ENCODE measurements at regions not wholly inside any gene's neighbourhood (a gene's known extent, or its start where the extent isn't known, plus 50 kb on each side); places are given as distances from the start of the nearest gene placed in this dataset.

GRCh38 chr15:81758818-81759284, 287.0 kb downstream of the MEX3B start:
- DNase-seq (ENCODE audit: insufficient read length, low spot score) (no peak), FAIRE-seq (no peak)
- no peak for TF ChIP-seq POLR2A (IDR thresholded peaks at IDR 0.05; ENCODE audit: low read depth, low read length)

- DNase-seq (ENCODE audit: insufficient read length, low spot score) = no peak
- TF ChIP-seq POLR2A (IDR thresholded peaks at IDR 0.05; ENCODE audit: low read depth, low read length) = no peak
- no peak for FAIRE-seq
These were observed 290.2 kb downstream of the MEX3B start for GRCh38 chr15:81755626-81756025.

GRCh38 chr15:81754078-81754477, 291.7 kb downstream of the MEX3B start:
- no peak for FAIRE-seq
- DNase-seq (ENCODE audit: insufficient read length, low spot score) = no peak
- TF ChIP-seq POLR2A (IDR thresholded peaks at IDR 0.05; ENCODE audit: low read depth, low read length) = no peak

- no peak for FAIRE-seq
These were observed 292.8 kb downstream of the MEX3B start for GRCh38 chr15:81752974-81753373.

GRCh38 chr15:81752546-81752942, 293.3 kb downstream of the MEX3B start:
- TF ChIP-seq POLR2A (IDR thresholded peaks at IDR 0.05; ENCODE audit: low read depth, low read length) = no peak
- no peak for FAIRE-seq
- DNase-seq (ENCODE audit: insufficient read length, low spot score) = no peak

More at GRCh38 chr15:81752974-81753373, 292.8 kb downstream of the MEX3B start:
- TF ChIP-seq POLR2A (IDR thresholded peaks at IDR 0.05; ENCODE audit: low read depth, low read length) = no peak
- no peak for DNase-seq (ENCODE audit: insufficient read length, low spot score)

GRCh38 chr15:81751816-81752545, 293.8 kb downstream of the MEX3B start:
- no peak for TF ChIP-seq POLR2A (IDR thresholded peaks at IDR 0.05; ENCODE audit: low read depth, low read length)
- no peak for FAIRE-seq
- no peak for DNase-seq (ENCODE audit: insufficient read length, low spot score)

GRCh38 chr15:81751256-81751655, 294.6 kb downstream of the MEX3B start:
- DNase-seq (ENCODE audit: insufficient read length, low spot score) (no peak), FAIRE-seq (no peak)
- TF ChIP-seq POLR2A (IDR thresholded peaks at IDR 0.05; ENCODE audit: low read depth, low read length) = no peak

- DNase-seq (ENCODE audit: insufficient read length, low spot score) = no peak
- FAIRE-seq = no peak
- no peak for TF ChIP-seq POLR2A (IDR thresholded peaks at IDR 0.05; ENCODE audit: low read depth, low read length)
These were observed 296.0 kb downstream of the MEX3B start for GRCh38 chr15:81749716-81750375.

- DNase-seq (ENCODE audit: insufficient read length, low spot score) (no peak), FAIRE-seq (no peak)
- no peak for TF ChIP-seq POLR2A (IDR thresholded peaks at IDR 0.05; ENCODE audit: low read depth, low read length)
These were observed 298.3 kb downstream of the MEX3B start for GRCh38 chr15:81747482-81747881.

- TF ChIP-seq POLR2A (IDR thresholded peaks at IDR 0.05; ENCODE audit: low read depth, low read length) = no peak
- DNase-seq (ENCODE audit: insufficient read length, low spot score) (no peak), FAIRE-seq (no peak)
These were observed 298.8 kb downstream of the MEX3B start for GRCh38 chr15:81747026-81747425.

- DNase-seq (ENCODE audit: insufficient read length, low spot score) (no peak), FAIRE-seq (no peak)
- no peak for TF ChIP-seq POLR2A (IDR thresholded peaks at IDR 0.05; ENCODE audit: low read depth, low read length)
These were observed 301.5 kb downstream of the MEX3B start for GRCh38 chr15:81744364-81744763.

GRCh38 chr15:81740416-81740815, 305.4 kb downstream of the MEX3B start:
- TF ChIP-seq POLR2A (IDR thresholded peaks at IDR 0.05; ENCODE audit: low read depth, low read length) = no peak
- no peak for DNase-seq (ENCODE audit: insufficient read length, low spot score)
- no peak for FAIRE-seq

GRCh38 chr15:81729340-81729739, 316.5 kb downstream of the MEX3B start:
- no peak for FAIRE-seq
- TF ChIP-seq POLR2A (IDR thresholded peaks at IDR 0.05; ENCODE audit: low read depth, low read length) = no peak

GRCh38 chr15:81728726-81729125, 317.1 kb downstream of the MEX3B start:
- DNase-seq (ENCODE audit: insufficient read length, low spot score) (no peak), FAIRE-seq (no peak)
- no peak for TF ChIP-seq POLR2A (IDR thresholded peaks at IDR 0.05; ENCODE audit: low read depth, low read length)

More at GRCh38 chr15:81729340-81729739, 316.5 kb downstream of the MEX3B start:
- DNase-seq (ENCODE audit: insufficient read length, low spot score) = no peak

GRCh38 chr15:81725590-81725989, 320.2 kb downstream of the MEX3B start:
- DNase-seq (ENCODE audit: insufficient read length, low spot score) = no peak
- FAIRE-seq = no peak
- TF ChIP-seq POLR2A (IDR thresholded peaks at IDR 0.05; ENCODE audit: low read depth, low read length) = no peak
